Thoracic aorta (tissue), 2 donors: ENCODE measurements at regions not wholly inside any gene's neighbourhood (a gene's known extent, or its start where the extent isn't known, plus 50 kb on each side); places are given as distances from the start of the nearest gene placed in this dataset.

Source experiments
- ATAC-seq: fragments of 150-250 bp; one replicate; pipeline ENCODE4 v1.8.0; 2017; ENCODE audit warnings: low read depth; ENCODE audit not compliant: insufficient number of reproducible peaks, low FRiP score
- DNase-seq: peaks from one replicate; pipeline ENCODE4 v3.0.0-alpha.2; 2020; ENCODE audit warnings: low spot score
- H3K27ac ChIP-seq, 2 donors: fragments of 200-600 bp; sonication (generic); 1 replicate in 1 of 2; 2 replicates in 1 of 2; pipeline ENCODE4 v1.5.1; 2016; ENCODE audit warnings: mild to moderate bottlenecking in 2 of 2, moderate library complexity in 2 of 2
- H3K27me3 ChIP-seq: fragments of 200-600 bp; sonication (generic); replicated peaks from 2 replicates; pipeline ENCODE4 v1.6.0; 2016; ENCODE audit warnings: mild to moderate bottlenecking; ENCODE audit not compliant: insufficient read depth
- H3K36me3 ChIP-seq: fragments of 200-600 bp; sonication (generic); one replicate; pipeline ENCODE4 v1.5.1; 2016
- H3K4me1 ChIP-seq, 2 donors: fragments of 200-600 bp; sonication (generic); 1 replicate in 1 of 2; 2 replicates in 1 of 2; pipeline versions ENCODE4 v1.5.1 to v1.6.0; 2016; ENCODE audit warnings: low read depth in 2 of 2, mild to moderate bottlenecking in 1 of 2; ENCODE audit not compliant: control insufficient read depth in 1 of 2
- H3K4me3 ChIP-seq: fragments of 200-600 bp; sonication (generic); 2 replicates; pipeline ENCODE4 v1.5.1; 2016; ENCODE audit warnings: mild to moderate bottlenecking
- H3K9me3 ChIP-seq: fragments of 200-600 bp; sonication (generic); 2 replicates; pipeline ENCODE4 v1.5.1; 2016
- TF ChIP-seq, protein P1 (sequence below): fragments of 200-600 bp; sonication (generic); IDR thresholded peaks from one replicate; pipeline ENCODE4 v1.5.1; 2019; ENCODE audit warnings: antibody characterized with exemption

- DNase-seq (no peak), ATAC-seq (no peak)
- no peaks in the 10 kb centered on the region for H3K27me3 ChIP-seq
- H3K4me1 ChIP-seq, result no peaks in the 10 kb centered on the region
- TF ChIP-seq, protein P1, sequence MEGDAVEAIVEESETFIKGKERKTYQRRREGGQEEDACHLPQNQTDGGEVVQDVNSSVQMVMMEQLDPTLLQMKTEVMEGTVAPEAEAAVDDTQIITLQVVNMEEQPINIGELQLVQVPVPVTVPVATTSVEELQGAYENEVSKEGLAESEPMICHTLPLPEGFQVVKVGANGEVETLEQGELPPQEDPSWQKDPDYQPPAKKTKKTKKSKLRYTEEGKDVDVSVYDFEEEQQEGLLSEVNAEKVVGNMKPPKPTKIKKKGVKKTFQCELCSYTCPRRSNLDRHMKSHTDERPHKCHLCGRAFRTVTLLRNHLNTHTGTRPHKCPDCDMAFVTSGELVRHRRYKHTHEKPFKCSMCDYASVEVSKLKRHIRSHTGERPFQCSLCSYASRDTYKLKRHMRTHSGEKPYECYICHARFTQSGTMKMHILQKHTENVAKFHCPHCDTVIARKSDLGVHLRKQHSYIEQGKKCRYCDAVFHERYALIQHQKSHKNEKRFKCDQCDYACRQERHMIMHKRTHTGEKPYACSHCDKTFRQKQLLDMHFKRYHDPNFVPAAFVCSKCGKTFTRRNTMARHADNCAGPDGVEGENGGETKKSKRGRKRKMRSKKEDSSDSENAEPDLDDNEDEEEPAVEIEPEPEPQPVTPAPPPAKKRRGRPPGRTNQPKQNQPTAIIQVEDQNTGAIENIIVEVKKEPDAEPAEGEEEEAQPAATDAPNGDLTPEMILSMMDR, result no peak
- H3K27ac ChIP-seq, result no peak overlapping the region
- H3K9me3 ChIP-seq, result no peaks in the 10 kb centered on the region
- H3K36me3 ChIP-seq, result no peaks in the 10 kb centered on the region
- H3K4me3 ChIP-seq, result no peak overlapping the region
Observed at GRCh38 chr9:89759572-89759971, 154.8 kb downstream of the GADD45G start.

DNA sequence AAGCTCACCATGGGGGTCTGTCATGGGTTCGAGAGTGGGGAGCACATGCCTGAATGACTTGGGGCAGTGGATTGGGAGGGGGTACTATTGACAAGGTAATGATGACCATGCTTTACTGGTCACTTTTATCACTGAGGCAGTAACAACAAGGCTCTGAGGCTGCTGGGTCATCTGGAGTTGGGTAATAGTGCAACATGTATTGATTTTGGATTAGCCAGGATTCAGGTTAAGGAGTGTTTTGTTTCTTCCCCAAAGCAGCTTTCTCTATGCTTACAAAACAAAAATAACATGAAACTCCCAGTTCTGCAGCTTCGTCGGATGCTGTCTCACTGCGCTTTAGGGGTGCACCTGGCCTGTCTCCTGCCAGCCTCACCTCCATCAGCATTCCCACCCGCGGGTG, 155.3 kb downstream of the GADD45G start:
- TF ChIP-seq, protein P1, result no peak
- H3K4me1 ChIP-seq, result no peaks in the 10 kb centered on the region
- no peaks in the 10 kb centered on the region for H3K9me3 ChIP-seq
- DNase-seq, result no peak
- no peaks in the 10 kb centered on the region for H3K27me3 ChIP-seq
- H3K36me3 ChIP-seq, result no peaks in the 10 kb centered on the region
- no peak for ATAC-seq
- no peak overlapping the region for H3K4me3 ChIP-seq
- no peak overlapping the region for H3K27ac ChIP-seq

DNA sequence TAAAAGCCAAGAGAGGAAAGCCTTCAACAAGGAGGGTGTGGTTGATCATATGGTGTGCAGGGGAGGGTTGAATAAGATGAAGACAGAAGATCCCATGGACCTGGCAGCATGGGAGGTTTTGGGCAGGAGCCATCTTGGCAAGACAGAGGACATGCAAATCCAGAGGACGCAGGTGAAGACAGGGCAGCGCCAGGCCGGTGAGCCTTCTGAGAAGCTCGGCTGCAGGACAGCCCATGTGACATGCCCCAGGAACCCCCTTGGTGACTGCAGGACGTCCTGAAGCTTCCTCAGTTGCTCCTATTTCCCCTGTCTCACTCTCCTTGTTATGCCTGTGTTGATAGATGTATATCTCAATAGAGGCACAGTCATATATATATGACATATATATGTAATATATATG, 159.4 kb downstream of the GADD45G start:
- TF ChIP-seq, protein P1, result no peak
- Histone ChIP-seq H3K4me1 (no peaks in the 10 kb centered on the region), H3K27me3 (no peaks in the 10 kb centered on the region), H3K27ac (no peak overlapping the region), H3K4me3 (no peak overlapping the region), H3K36me3 (no peaks in the 10 kb centered on the region), H3K9me3 (no peaks in the 10 kb centered on the region)
- no peak for DNase-seq
- no peak for ATAC-seq

DNA sequence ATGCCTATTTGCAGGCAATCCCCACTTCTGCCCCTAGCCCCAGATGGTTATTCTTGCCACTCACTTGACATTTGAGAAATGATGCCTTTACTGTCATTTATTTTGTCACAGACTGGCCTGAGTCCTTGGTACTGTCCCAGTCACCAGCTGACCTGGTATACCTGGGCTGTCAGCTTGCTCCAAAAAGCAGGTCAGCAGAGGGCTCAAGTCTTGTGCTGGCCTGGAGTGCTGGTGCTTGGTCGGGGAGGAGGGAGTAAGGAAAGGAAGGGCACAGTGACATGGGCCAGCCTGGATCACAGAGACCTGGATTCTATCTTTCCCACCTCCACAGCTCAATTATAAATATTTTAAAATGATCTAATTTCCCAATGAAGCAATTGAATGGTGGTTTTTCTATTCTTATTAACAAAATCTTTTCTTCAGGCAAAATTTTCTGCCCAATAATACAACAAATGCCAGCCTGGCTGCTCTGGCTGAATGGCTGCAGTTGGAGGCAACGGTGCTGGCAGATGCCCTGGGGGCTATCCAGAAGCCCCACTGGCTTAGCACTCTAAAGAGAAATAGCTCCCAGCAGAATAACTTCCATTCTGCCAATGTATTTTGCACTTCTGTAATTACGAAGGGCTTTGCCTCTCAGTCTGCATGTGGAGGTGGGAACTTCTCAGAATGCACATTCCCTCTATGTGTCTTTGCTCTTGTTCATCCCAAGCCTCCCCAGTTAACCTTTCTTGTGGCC, 160.6 kb downstream of the GADD45G start:
- Histone ChIP-seq H3K36me3 (no peaks in the 10 kb centered on the region), H3K4me1 (no peaks in the 10 kb centered on the region), H3K27me3 (no peaks in the 10 kb centered on the region), H3K27ac (no peak overlapping the region), H3K4me3 (no peak overlapping the region), H3K9me3 (no peaks in the 10 kb centered on the region)
- DNase-seq, result no peak
- TF ChIP-seq, protein P1, result no peak
- ATAC-seq, result no peak

DNA sequence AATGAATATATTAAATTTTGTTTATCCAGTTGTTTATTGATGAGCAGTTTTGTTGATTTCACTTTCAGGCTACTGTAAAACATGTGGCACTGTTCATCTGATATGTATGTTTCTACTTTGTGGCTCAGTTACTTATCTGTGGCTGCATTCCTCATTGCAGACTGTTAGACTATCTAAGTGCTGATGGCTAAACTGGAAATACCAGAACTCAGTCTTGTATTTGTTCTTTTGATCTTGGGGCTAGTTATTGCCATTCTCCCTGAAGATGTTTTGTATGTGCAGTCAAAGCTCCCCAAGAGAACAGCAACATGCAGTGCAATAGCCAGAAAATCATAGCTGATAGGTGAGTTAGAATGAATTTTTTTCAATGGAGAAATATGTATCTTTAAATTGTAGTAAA, 162.2 kb downstream of the GADD45G start:
- TF ChIP-seq, protein P1, result no peak
- no peak overlapping the region for H3K4me3 ChIP-seq
- H3K27ac ChIP-seq, result no peak overlapping the region
- H3K36me3 ChIP-seq, result no peaks in the 10 kb centered on the region
- no peak for DNase-seq
- H3K9me3 ChIP-seq, result no peaks in the 10 kb centered on the region
- no peak for ATAC-seq
- no peaks in the 10 kb centered on the region for H3K27me3 ChIP-seq
- H3K4me1 ChIP-seq, result no peaks in the 10 kb centered on the region
